CD4-positive, alpha-beta T cell (primary cell): ENCODE measurements at regions not wholly inside any gene's neighbourhood (a gene's known extent, or its start where the extent isn't known, plus 50 kb on each side); places are given as distances from the start of the nearest gene placed in this dataset.
"Not testable (repeated sequence)": the region's sequence is repeated elsewhere in the genome, so short reads cannot be mapped to it uniquely, and the experiment has no call there.

Experiments
- ATAC-seq: fragments of 200-7000 bp; cut with Tn5 transposase; one replicate; pipeline ENCODE4 v1.10.0; 2022; ENCODE audit warnings: mild to moderate bottlenecking; ENCODE audit not compliant: poor library complexity
- CTCF ChIA-PET: fragments of 350-600 bp; sonication (Branson Sonifier 250); formaldehyde crosslinking; loops from one replicate; lab custom pipeline; 2021; ENCODE audit warnings: antibody characterized with exemption, inconsistent platforms; lab: Charles Lee
- POLR2A ChIA-PET: fragments of 350-600 bp; sonication (Branson Sonifier 250); formaldehyde crosslinking; loops from one replicate; lab custom pipeline; 2021; ENCODE audit warnings: antibody characterized with exemption, inconsistent platforms; lab: Charles Lee
- DNase-seq, 14 experiments: peaks; one replicate each; pipeline ENCODE4 v3.0.0-alpha.2; 2013 to 2020; ENCODE audit warnings: mixed read lengths in 2 of 14
- H3K27ac ChIP-seq, 2 donors: one replicate each; pipeline versions ENCODE4 v1.5.1 to v1.7.0; 2013; ENCODE audit warnings: low read length in 2 of 2, low read depth in 1 of 2, mild to moderate bottlenecking in 1 of 2
- H3K27me3 ChIP-seq, 2 experiments: 1 replicate in 1 of 2; 2 replicates in 1 of 2; pipeline versions ENCODE4 v1.6.1 to v1.7.0; 2013; ENCODE audit warnings: low read length in 2 of 2, control low read depth in 1 of 2, mild to moderate bottlenecking in 1 of 2, moderate library complexity in 1 of 2; ENCODE audit not compliant: insufficient read depth in 2 of 2, control insufficient read depth in 1 of 2
- H3K36me3 ChIP-seq: one replicate; pipeline ENCODE4 v1.6.1; 2013; ENCODE audit warnings: low read length, control low read depth; ENCODE audit not compliant: insufficient read depth
- H3K4me1 ChIP-seq: one replicate; pipeline ENCODE4 v1.6.1; 2013; ENCODE audit warnings: low read length, control low read depth; ENCODE audit not compliant: insufficient read depth
- H3K4me3 ChIP-seq: one replicate; pipeline ENCODE4 v1.5.1; 2013; ENCODE audit warnings: mild to moderate bottlenecking, low read length, moderate library complexity
- H3K9me3 ChIP-seq, 2 experiments: 1 replicate in 1 of 2; 2 replicates in 1 of 2; pipeline versions ENCODE4 v1.6.1 to v1.7.0; 2013; ENCODE audit warnings: low read length in 2 of 2, mild to moderate bottlenecking in 2 of 2, control low read depth in 1 of 2, moderate library complexity in 1 of 2; ENCODE audit not compliant: control insufficient read depth in 1 of 2, insufficient read depth in 1 of 2
- H3K27ac Mint-ChIP-seq: one replicate; pipeline ENCODE4 v1.8.0; 2020; ENCODE audit warnings: mixed read lengths
- H3K27me3 Mint-ChIP-seq: one replicate; pipeline ENCODE4 v1.8.0; 2021; ENCODE audit warnings: mixed read lengths
- H3K36me3 Mint-ChIP-seq: one replicate; pipeline ENCODE4 v1.8.0; 2021; ENCODE audit warnings: low read depth, mixed read lengths
- H3K4me1 Mint-ChIP-seq: one replicate; pipeline ENCODE4 v1.8.0; 2021; ENCODE audit warnings: low read depth, mixed read lengths
- H3K4me3 Mint-ChIP-seq: one replicate; pipeline ENCODE4 v1.8.0; 2020; ENCODE audit warnings: mild to moderate bottlenecking, mixed read lengths
- H3K9me3 Mint-ChIP-seq: one replicate; pipeline ENCODE4 v1.8.0; 2020; ENCODE audit warnings: mixed read lengths
- CTCF ChIP-seq: fragments of 200-600 bp; IDR thresholded peaks from one replicate; pipeline ENCODE4 v1.8.0; 2022; ENCODE audit warnings: antibody characterized with exemption, mild to moderate bottlenecking
- intact Hi-C, 2 experiments: fragments of 100-400 bp; cut with DNase I in 1 of 2; cut with micrococcal nuclease in 1 of 2; formaldehyde crosslinking; loops; one replicate each; pipeline versions ENCODE4 v1.15.1 to v1.9.0; 2023 to 2025; cut with DNase I, micrococcal nuclease

- ChIA-PET CTCF (no interaction called here), POLR2A (no interaction called here)
- Histone ChIP-seq H3K9me3 (no peaks in the 10 kb centered on the region), H3K27ac (no peak overlapping the region), H3K4me3 (no peak overlapping the region), H3K36me3 (no peaks in the 10 kb centered on the region), H3K4me1 (no peaks in the 10 kb centered on the region), H3K27me3 (no peaks in the 10 kb centered on the region)
- Mint-ChIP-seq H3K27me3 (no peaks in the 10 kb centered on the region), H3K4me1 (no peaks in the 10 kb centered on the region), H3K9me3 (peaks cover 7% of the 10 kb centered on the region), H3K36me3 (no peaks in the 10 kb centered on the region), H3K4me3 (no peak overlapping the region), H3K27ac (no peak overlapping the region)
- TF ChIP-seq CTCF: no peak
- intact Hi-C loops: no loop called here
- no peak for ATAC-seq
- DNase-seq: no peak
These were observed 479.6 kb downstream of the TMEM135 start for GRCh38 chr11:87517351-87517750.

GRCh38 chr11:87507722-87508121 lies 470.0 kb downstream of the TMEM135 start:
- H3K27ac Mint-ChIP-seq, H3K4me3 Mint-ChIP-seq, intact Hi-C loops, H3K4me1 ChIP-seq, H3K36me3 Mint-ChIP-seq, H3K4me3 ChIP-seq, H3K27me3 ChIP-seq, H3K27ac ChIP-seq, POLR2A ChIA-PET, H3K27me3 Mint-ChIP-seq, DNase-seq, CTCF ChIA-PET, ATAC-seq, H3K4me1 Mint-ChIP-seq, H3K9me3 ChIP-seq, H3K9me3 Mint-ChIP-seq, H3K36me3 ChIP-seq: not testable (repeated sequence)

- H3K4me1 ChIP-seq, H3K27me3 ChIP-seq, intact Hi-C loops, H3K27me3 Mint-ChIP-seq, H3K9me3 ChIP-seq, CTCF ChIA-PET, H3K36me3 Mint-ChIP-seq, H3K9me3 Mint-ChIP-seq, H3K27ac Mint-ChIP-seq, H3K36me3 ChIP-seq, DNase-seq, POLR2A ChIA-PET, H3K4me1 Mint-ChIP-seq, H3K27ac ChIP-seq, H3K4me3 ChIP-seq, H3K4me3 Mint-ChIP-seq, ATAC-seq: not testable (repeated sequence)
These were observed 469.2 kb downstream of the TMEM135 start for GRCh38 chr11:87506946-87507345.

GRCh38 chr11:87501388-87501787 lies 463.7 kb downstream of the TMEM135 start:
- no peak for DNase-seq
- POLR2A ChIA-PET: no interaction called here
- Histone ChIP-seq H3K36me3 (no peaks in the 10 kb centered on the region), H3K4me1 (no peaks in the 10 kb centered on the region), H3K27me3 (no peaks in the 10 kb centered on the region), H3K4me3 (no peak overlapping the region), H3K27ac (no peak overlapping the region), H3K9me3 (no peaks in the 10 kb centered on the region)
- TF ChIP-seq CTCF: no peak
- Mint-ChIP-seq H3K36me3 (no peaks in the 10 kb centered on the region), H3K4me1 (no peaks in the 10 kb centered on the region), H3K9me3 (peaks cover 5% of the 10 kb centered on the region), H3K27ac (no peak overlapping the region), H3K4me3 (no peak overlapping the region), H3K27me3 (no peaks in the 10 kb centered on the region)
- intact Hi-C loops: no loop called here
- CTCF ChIA-PET: interaction anchor here (0.6 kb wide), 1 partner anchor 12 kb away, joined by 5 read pairs; no protein-coding TSS in a partner anchor
- no peak for ATAC-seq

GRCh38 chr11:87494936-87495335 lies 457.2 kb downstream of the TMEM135 start:
- H3K4me1 ChIP-seq, H3K27ac Mint-ChIP-seq, H3K27me3 Mint-ChIP-seq, ATAC-seq, DNase-seq, H3K4me3 ChIP-seq, H3K27ac ChIP-seq, intact Hi-C loops, H3K36me3 ChIP-seq, CTCF ChIA-PET, H3K4me1 Mint-ChIP-seq, POLR2A ChIA-PET, H3K4me3 Mint-ChIP-seq, H3K36me3 Mint-ChIP-seq, H3K9me3 ChIP-seq, H3K27me3 ChIP-seq: not testable (repeated sequence)
- peaks cover 14% of the 10 kb centered on the region for H3K9me3 Mint-ChIP-seq

- H3K27me3 ChIP-seq, H3K9me3 ChIP-seq, DNase-seq, H3K36me3 ChIP-seq, H3K4me1 ChIP-seq, intact Hi-C loops, POLR2A ChIA-PET, H3K36me3 Mint-ChIP-seq, ATAC-seq, H3K4me3 Mint-ChIP-seq, H3K27ac ChIP-seq, H3K27ac Mint-ChIP-seq, H3K4me3 ChIP-seq, H3K27me3 Mint-ChIP-seq, H3K4me1 Mint-ChIP-seq, CTCF ChIA-PET: not testable (repeated sequence)
- peaks cover 12% of the 10 kb centered on the region for H3K9me3 Mint-ChIP-seq
These were observed 456.3 kb downstream of the TMEM135 start for GRCh38 chr11:87494026-87494425.
